Gastroesophageal sphincter (tissue), 4 donors: ENCODE measurements at regions not wholly inside any gene's neighbourhood (a gene's known extent, or its start where the extent isn't known, plus 50 kb on each side); places are given as distances from the start of the nearest gene placed in this dataset.

Experiments
- ATAC-seq: fragments of 150-250 bp; one replicate; pipeline ENCODE4 v1.9.1; 2016; ENCODE audit warnings: mild to moderate bottlenecking, moderate library complexity
- H3K27ac ChIP-seq, 4 donors: fragments of 200-600 bp; sonication (generic) in 3 of 4; 1 replicate in 3 of 4; 2 replicates in 1 of 4; pipeline ENCODE4 v1.5.1; 2016 to 2019
- H3K27me3 ChIP-seq: fragments of 200-600 bp; sonication (generic); one replicate; pipeline ENCODE4 v1.5.1; 2019
- H3K36me3 ChIP-seq, 2 donors: fragments of 200-600 bp; sonication (generic); one replicate each; pipeline ENCODE4 v1.5.1; 2019; ENCODE audit warnings: control low read depth in 1 of 2
- H3K4me1 ChIP-seq, 3 donors: fragments of 200-600 bp; sonication (generic); 1 replicate in 2 of 3; 2 replicates in 1 of 3; pipeline ENCODE4 v1.5.1; 2016 to 2019; ENCODE audit warnings: control low read depth in 2 of 3
- H3K4me3 ChIP-seq, 2 donors: fragments of 200-600 bp; sonication (generic); one replicate each; pipeline ENCODE4 v1.5.1; 2019; ENCODE audit warnings: mild to moderate bottlenecking in 1 of 2, moderate library complexity in 1 of 2
- H3K9me3 ChIP-seq, 3 donors: fragments of 200-600 bp; sonication (generic); one replicate each; pipeline ENCODE4 v1.5.1; 2017 to 2019; ENCODE audit warnings: control low read depth in 2 of 3
- EP300 ChIP-seq: sonication (generic); formaldehyde crosslinking; IDR thresholded peaks from one replicate; pipeline ENCODE4 v1.6.1; 2017; ENCODE audit warnings: antibody characterized with exemption, mild to moderate bottlenecking
- POLR2A ChIP-seq, 2 donors: fragments of 450-650 bp; IDR thresholded peaks; one replicate each; pipeline ENCODE4 v1.6.1; 2017; ENCODE audit warnings: antibody characterized with exemption in 2 of 2, mild to moderate bottlenecking in 2 of 2, moderate library complexity in 1 of 2
- POLR2AphosphoS5 ChIP-seq: sonication (generic); formaldehyde crosslinking; IDR thresholded peaks from one replicate; pipeline ENCODE4 v1.6.1; 2017; ENCODE audit warnings: antibody characterized with exemption
- WGBS, 2 donors: methylation state at CpG; one replicate each; pipeline ENCODE4 v1.1.5; 2018; ENCODE audit warnings: low coverage in 1 of 2; 5-methylcytosine and 5-hydroxymethylcytosine counted together
- TF ChIP-seq, protein P1 (sequence below), 4 experiments: fragments of 200-600 bp in 2 of 4; fragments of 450-650 bp in 2 of 4; sonication (generic) in 1 of 4; IDR thresholded peaks; one replicate each; pipeline ENCODE4 v1.5.1; 2017 to 2019; ENCODE audit warnings: antibody characterized with exemption in 4 of 4, mild to moderate bottlenecking in 2 of 4, moderate library complexity in 2 of 4

DNA sequence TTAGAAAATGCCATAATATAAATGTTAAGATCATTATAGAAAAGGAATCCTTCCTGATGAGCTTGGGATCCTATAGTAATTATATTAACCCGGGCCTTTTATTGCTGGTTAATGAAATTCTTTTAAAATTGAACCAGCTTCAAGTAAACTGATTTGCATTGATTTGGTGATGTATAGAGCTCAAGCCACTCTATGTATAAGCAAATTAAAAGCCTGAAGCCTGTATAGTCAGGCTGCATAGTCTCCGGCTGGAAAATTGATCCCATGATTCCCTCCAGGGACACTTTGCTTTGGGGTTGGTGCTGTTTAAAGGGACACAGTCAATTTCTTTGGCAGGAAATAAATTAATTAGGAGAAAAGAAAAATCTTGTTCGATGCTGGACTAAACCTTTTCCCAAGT, 199.1 kb downstream of the HERPUD2 start:
- Histone ChIP-seq H3K27me3 (no peaks in the 10 kb centered on the region), H3K9me3 (no peaks in the 10 kb centered on the region), H3K4me1 (no peaks in the 10 kb centered on the region), H3K4me3 (no peak overlapping the region), H3K36me3 (no peaks in the 10 kb centered on the region), H3K27ac (no peak overlapping the region)
- 78 to 91% methylated on average over 3 of the region's 3 CpGs for WGBS, 2 donors
- ATAC-seq, result no peak
- TF ChIP-seq POLR2A (IDR thresholded peaks at IDR 0.05) (no peak), POLR2AphosphoS5 (no peak), EP300 (no peak)
- TF ChIP-seq, protein P1, sequence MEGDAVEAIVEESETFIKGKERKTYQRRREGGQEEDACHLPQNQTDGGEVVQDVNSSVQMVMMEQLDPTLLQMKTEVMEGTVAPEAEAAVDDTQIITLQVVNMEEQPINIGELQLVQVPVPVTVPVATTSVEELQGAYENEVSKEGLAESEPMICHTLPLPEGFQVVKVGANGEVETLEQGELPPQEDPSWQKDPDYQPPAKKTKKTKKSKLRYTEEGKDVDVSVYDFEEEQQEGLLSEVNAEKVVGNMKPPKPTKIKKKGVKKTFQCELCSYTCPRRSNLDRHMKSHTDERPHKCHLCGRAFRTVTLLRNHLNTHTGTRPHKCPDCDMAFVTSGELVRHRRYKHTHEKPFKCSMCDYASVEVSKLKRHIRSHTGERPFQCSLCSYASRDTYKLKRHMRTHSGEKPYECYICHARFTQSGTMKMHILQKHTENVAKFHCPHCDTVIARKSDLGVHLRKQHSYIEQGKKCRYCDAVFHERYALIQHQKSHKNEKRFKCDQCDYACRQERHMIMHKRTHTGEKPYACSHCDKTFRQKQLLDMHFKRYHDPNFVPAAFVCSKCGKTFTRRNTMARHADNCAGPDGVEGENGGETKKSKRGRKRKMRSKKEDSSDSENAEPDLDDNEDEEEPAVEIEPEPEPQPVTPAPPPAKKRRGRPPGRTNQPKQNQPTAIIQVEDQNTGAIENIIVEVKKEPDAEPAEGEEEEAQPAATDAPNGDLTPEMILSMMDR (IDR thresholded peaks at IDR 0.05), result no peak

DNA sequence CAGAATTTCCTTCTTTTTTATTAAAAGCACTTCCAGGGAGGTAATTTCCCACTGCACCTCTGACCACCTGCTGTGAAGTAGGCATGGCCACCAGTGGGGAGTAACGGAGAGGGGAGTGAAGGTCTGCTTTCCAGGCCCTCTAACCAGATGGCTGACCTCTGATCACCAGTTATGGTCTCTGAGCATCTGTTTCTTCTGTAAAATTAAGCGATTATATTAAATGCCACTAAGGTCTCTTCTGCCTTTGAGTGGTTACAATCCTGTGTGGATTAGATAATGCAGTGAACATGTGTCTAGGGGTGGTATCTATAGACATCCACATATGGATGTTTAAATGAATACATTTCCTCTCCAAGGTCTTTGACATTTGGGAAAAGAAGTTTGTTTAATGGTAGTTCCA, 199.6 kb downstream of the HERPUD2 start:
- H3K4me1 ChIP-seq, result no peaks in the 10 kb centered on the region
- no peaks in the 10 kb centered on the region for H3K27me3 ChIP-seq
- TF ChIP-seq, protein P1 (IDR thresholded peaks at IDR 0.05), result no peak
- TF ChIP-seq POLR2AphosphoS5 (no peak), POLR2A (IDR thresholded peaks at IDR 0.05) (no peak), EP300 (no peak)
- H3K27ac ChIP-seq, result no peak overlapping the region
- no peaks in the 10 kb centered on the region for H3K9me3 ChIP-seq
- no peak overlapping the region for H3K4me3 ChIP-seq
- ATAC-seq, result no peak
- 75 to 88% methylated on average over 1 to 2 of the region's 2 CpGs for WGBS, 2 donors
- H3K36me3 ChIP-seq, result no peaks in the 10 kb centered on the region

DNA sequence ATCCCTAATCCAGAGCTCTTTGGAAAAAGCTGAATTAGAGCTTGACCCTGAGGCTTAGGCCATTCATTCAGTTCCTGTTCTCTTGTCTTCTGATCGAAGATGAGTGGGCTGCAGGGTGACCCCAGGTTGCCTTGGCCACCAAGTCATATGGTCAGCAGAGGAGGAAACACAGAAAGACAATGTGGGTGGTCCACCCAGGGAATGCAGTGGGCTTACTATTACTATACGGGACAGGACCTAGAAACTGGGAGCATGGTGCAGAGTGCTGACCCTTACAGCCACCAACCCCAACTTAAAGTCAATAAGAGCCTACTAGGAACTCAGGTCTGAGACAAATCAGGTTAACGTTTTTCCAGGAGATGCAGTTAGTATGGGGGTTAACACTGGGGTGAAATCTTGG, 200.5 kb downstream of the HERPUD2 start:
- Histone ChIP-seq H3K4me1 (no peaks in the 10 kb centered on the region), H3K36me3 (no peaks in the 10 kb centered on the region), H3K27ac (no peak overlapping the region), H3K27me3 (no peaks in the 10 kb centered on the region), H3K9me3 (no peaks in the 10 kb centered on the region), H3K4me3 (no peak overlapping the region)
- ATAC-seq, result no peak
- no peak for TF ChIP-seq POLR2AphosphoS5
- TF ChIP-seq, protein P1 (IDR thresholded peaks at IDR 0.05), result no peak
- no peak for TF ChIP-seq EP300
- TF ChIP-seq POLR2A (IDR thresholded peaks at IDR 0.05), result no peak
- 20 to 43% methylated on average over 1 to 2 of the region's 3 CpGs for WGBS, 2 donors

DNA sequence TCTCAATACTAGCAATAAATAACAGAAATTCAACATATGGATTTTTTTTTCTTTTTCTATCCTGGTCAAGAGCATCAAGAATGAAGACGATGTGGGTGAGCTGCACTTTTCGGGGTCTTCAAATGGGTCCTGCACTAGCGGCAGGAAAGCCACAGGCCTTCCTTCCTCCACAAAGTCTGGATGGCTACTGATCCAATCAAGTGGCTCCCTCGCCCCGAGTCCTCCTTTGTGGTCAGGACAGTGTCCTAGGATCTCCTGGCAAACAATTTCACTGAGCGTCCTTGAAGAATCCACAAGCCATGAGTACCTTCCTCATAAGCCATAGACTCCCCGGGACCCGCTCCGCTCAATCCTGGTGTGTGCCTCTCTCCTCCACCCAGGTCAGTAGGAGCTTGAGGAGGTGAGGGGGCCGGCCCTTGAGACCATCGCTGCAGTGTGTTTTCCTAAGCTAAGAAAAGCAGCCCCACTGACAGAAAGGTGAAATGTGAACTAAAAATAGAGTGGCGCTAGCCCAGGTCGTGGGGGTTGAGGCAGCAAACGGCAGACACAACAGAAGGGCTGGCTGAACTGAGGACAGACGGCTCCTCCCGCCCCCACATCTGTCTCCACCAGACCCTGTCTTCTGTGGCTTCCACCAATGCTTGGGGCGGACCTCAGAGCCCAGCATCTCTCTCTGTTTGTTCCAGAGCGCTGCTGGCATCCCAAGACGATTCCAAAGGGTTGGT, 202.3 kb downstream of the HERPUD2 start:
- Histone ChIP-seq H3K4me1 (no peaks in the 10 kb centered on the region), H3K9me3 (no peaks in the 10 kb centered on the region), H3K36me3 (no peaks in the 10 kb centered on the region), H3K27ac (no peak overlapping the region), H3K4me3 (no peak overlapping the region), H3K27me3 (no peaks in the 10 kb centered on the region)
- WGBS, 2 donors, result 70 to 89% methylated on average over 3 to 11 of the region's 19 CpGs
- ATAC-seq, result no peak
- TF ChIP-seq POLR2AphosphoS5 (no peak), EP300 (no peak), POLR2A (IDR thresholded peaks at IDR 0.05) (no peak)
- TF ChIP-seq, protein P1 (IDR thresholded peaks at IDR 0.05), result no peak

DNA sequence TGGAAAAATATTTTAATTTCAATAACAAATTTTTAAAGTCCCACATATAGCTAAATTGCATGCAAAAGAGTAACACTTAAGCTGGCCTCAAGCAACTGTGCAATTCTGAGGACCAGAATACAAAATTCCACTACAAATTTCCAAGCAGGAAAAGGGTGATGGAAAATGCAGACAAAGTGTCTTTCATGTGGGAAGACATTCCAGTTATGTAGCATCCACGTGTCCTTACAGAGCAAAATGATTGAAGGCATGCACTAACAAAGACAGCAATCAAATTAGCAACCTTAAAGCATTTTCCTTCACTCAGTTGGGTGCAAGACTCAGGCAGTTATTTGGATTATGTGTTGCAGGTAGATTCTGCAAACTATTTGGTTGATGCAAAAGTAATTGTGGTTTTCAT, 203.7 kb downstream of the HERPUD2 start:
- 71 to 79% methylated on average over 1 of the region's 1 CpG for WGBS, 2 donors

More for the DNA sequence above, 203.7 kb downstream of the HERPUD2 start:
- Histone ChIP-seq H3K4me1 (no peaks in the 10 kb centered on the region), H3K9me3 (no peaks in the 10 kb centered on the region), H3K4me3 (no peak overlapping the region), H3K27me3 (no peaks in the 10 kb centered on the region), H3K27ac (no peak overlapping the region), H3K36me3 (no peaks in the 10 kb centered on the region)
- ATAC-seq, result no peak
- TF ChIP-seq POLR2AphosphoS5 (no peak), EP300 (no peak), POLR2A (IDR thresholded peaks at IDR 0.05) (no peak)
- TF ChIP-seq, protein P1 (IDR thresholded peaks at IDR 0.05), result no peak
